ENCODE measurements at regions not wholly inside any gene's neighbourhood (a gene's known extent, or its start where the extent isn't known, plus 50 kb on each side); places are given as distances from the start of the nearest gene placed in this dataset.
A peak's percentile ranks its signal among the peaks of the same experiment; 100 is the strongest.
"Not testable (repeated sequence)": the region's sequence is repeated elsewhere in the genome, so short reads cannot be mapped to it uniquely, and the experiment has no call there.

- DNase-seq (ENCODE audit: extremely low read depth, insufficient read length), result peak; percentile 19
Measured at GRCh38 chr2:87075054-87075790, 53.6 kb upstream of the PLGLB1 start.

GRCh38 chr2:87075791-87076252 lies 54.2 kb upstream of the PLGLB1 start:
- peak overlapping the region; percentile 63 for H3K4me3 ChIP-seq (replicated peaks; ENCODE audit: low read depth, low read length)
- peak; percentile 63 for DNase-seq (ENCODE audit: extremely low read depth, insufficient read length)
- not testable (repeated sequence) for H3K27me3 ChIP-seq (replicated peaks; ENCODE audit: control insufficient read depth, insufficient read depth, low read length); H3K36me3 ChIP-seq (ENCODE audit: control insufficient read depth, insufficient read depth, low read length)

More at GRCh38 chr2:87075054-87075790, 53.6 kb upstream of the PLGLB1 start:
- not testable (repeated sequence) for H3K36me3 ChIP-seq (ENCODE audit: control insufficient read depth, insufficient read depth, low read length); H3K27me3 ChIP-seq (replicated peaks; ENCODE audit: control insufficient read depth, insufficient read depth, low read length)
- peak overlapping the region; percentile 63 for H3K4me3 ChIP-seq (replicated peaks; ENCODE audit: low read depth, low read length)
- peak; percentile 3 for TF ChIP-seq CTCF (IDR thresholded peaks at IDR 0.05; ENCODE audit: insufficient read depth, low read length, poor library complexity, severe bottlenecking)

GRCh38 chr2:87076253-87077123 lies 54.8 kb upstream of the PLGLB1 start:
- H3K4me3 ChIP-seq (replicated peaks; ENCODE audit: low read depth, low read length), result peak overlapping the region; percentile 63
- H3K36me3 ChIP-seq (ENCODE audit: control insufficient read depth, insufficient read depth, low read length); H3K27me3 ChIP-seq (replicated peaks; ENCODE audit: control insufficient read depth, insufficient read depth, low read length): not testable (repeated sequence)
- peak; percentile 89 for DNase-seq (ENCODE audit: extremely low read depth, insufficient read length)

- H3K27me3 ChIP-seq (replicated peaks; ENCODE audit: control insufficient read depth, insufficient read depth, low read length); H3K36me3 ChIP-seq (ENCODE audit: control insufficient read depth, insufficient read depth, low read length); DNase-seq (ENCODE audit: extremely low read depth, insufficient read length): not testable (repeated sequence)
- H3K4me3 ChIP-seq (replicated peaks; ENCODE audit: low read depth, low read length), result peak overlapping the region; percentile 60
Measured at GRCh38 chr2:87077124-87077446, 55.4 kb upstream of the PLGLB1 start.

- H3K36me3 ChIP-seq (ENCODE audit: control insufficient read depth, insufficient read depth, low read length), result not testable (repeated sequence)
Measured at GRCh38 chr2:87081727-87082126, 60.1 kb upstream of the PLGLB1 start.

GRCh38 chr2:87088079-87088478 lies 66.4 kb upstream of the PLGLB1 start:
- DNase-seq (ENCODE audit: extremely low read depth, insufficient read length); H3K36me3 ChIP-seq (ENCODE audit: control insufficient read depth, insufficient read depth, low read length); H3K4me3 ChIP-seq (replicated peaks; ENCODE audit: low read depth, low read length); H3K27me3 ChIP-seq (replicated peaks; ENCODE audit: control insufficient read depth, insufficient read depth, low read length): not testable (repeated sequence)

More at GRCh38 chr2:87081727-87082126, 60.1 kb upstream of the PLGLB1 start:
- H3K4me3 ChIP-seq (replicated peaks; ENCODE audit: low read depth, low read length); DNase-seq (ENCODE audit: extremely low read depth, insufficient read length); H3K27me3 ChIP-seq (replicated peaks; ENCODE audit: control insufficient read depth, insufficient read depth, low read length): not testable (repeated sequence)

- H3K36me3 ChIP-seq (ENCODE audit: control insufficient read depth, insufficient read depth, low read length); H3K4me3 ChIP-seq (replicated peaks; ENCODE audit: low read depth, low read length); H3K27me3 ChIP-seq (replicated peaks; ENCODE audit: control insufficient read depth, insufficient read depth, low read length); DNase-seq (ENCODE audit: extremely low read depth, insufficient read length): not testable (repeated sequence)
Measured at GRCh38 chr2:87089401-87089800, 67.8 kb upstream of the PLGLB1 start.

- not testable (repeated sequence) for H3K27me3 ChIP-seq (replicated peaks; ENCODE audit: control insufficient read depth, insufficient read depth, low read length); H3K36me3 ChIP-seq (ENCODE audit: control insufficient read depth, insufficient read depth, low read length); DNase-seq (ENCODE audit: extremely low read depth, insufficient read length); H3K4me3 ChIP-seq (replicated peaks; ENCODE audit: low read depth, low read length)
Measured at GRCh38 chr2:87093252-87093651, 71.6 kb upstream of the PLGLB1 start.

GRCh38 chr2:87093937-87094529 lies 72.4 kb upstream of the PLGLB1 start:
- not testable (repeated sequence) for DNase-seq (ENCODE audit: extremely low read depth, insufficient read length); H3K4me3 ChIP-seq (replicated peaks; ENCODE audit: low read depth, low read length); H3K27me3 ChIP-seq (replicated peaks; ENCODE audit: control insufficient read depth, insufficient read depth, low read length); H3K36me3 ChIP-seq (ENCODE audit: control insufficient read depth, insufficient read depth, low read length)

- not testable (repeated sequence) for H3K36me3 ChIP-seq (ENCODE audit: control insufficient read depth, insufficient read depth, low read length); H3K4me3 ChIP-seq (replicated peaks; ENCODE audit: low read depth, low read length); H3K27me3 ChIP-seq (replicated peaks; ENCODE audit: control insufficient read depth, insufficient read depth, low read length); DNase-seq (ENCODE audit: extremely low read depth, insufficient read length)
Measured at GRCh38 chr2:87095804-87096203, 74.2 kb upstream of the PLGLB1 start.

GRCh38 chr2:87128761-87129553 lies 107.3 kb upstream of the PLGLB1 start:
- H3K36me3 ChIP-seq (ENCODE audit: control insufficient read depth, insufficient read depth, low read length); DNase-seq (ENCODE audit: extremely low read depth, insufficient read length); H3K27me3 ChIP-seq (replicated peaks; ENCODE audit: control insufficient read depth, insufficient read depth, low read length); H3K4me3 ChIP-seq (replicated peaks; ENCODE audit: low read depth, low read length): not testable (repeated sequence)

- DNase-seq (ENCODE audit: extremely low read depth, insufficient read length); H3K4me3 ChIP-seq (replicated peaks; ENCODE audit: low read depth, low read length); H3K36me3 ChIP-seq (ENCODE audit: control insufficient read depth, insufficient read depth, low read length); H3K27me3 ChIP-seq (replicated peaks; ENCODE audit: control insufficient read depth, insufficient read depth, low read length): not testable (repeated sequence)
Measured at GRCh38 chr2:87132577-87132976, 110.9 kb upstream of the PLGLB1 start.

All from GM06990 (cell line).